SH-SY5Y (cell line): ENCODE measurements at regions not wholly inside any gene's neighbourhood (a gene's known extent, or its start where the extent isn't known, plus 50 kb on each side); places are given as distances from the start of the nearest gene placed in this dataset.

Source experiments
- GATA2 ChIP-seq: IDR thresholded peaks from 2 replicates; pipeline ENCODE4 v1.6.1; 2011; ENCODE audit warnings: mild to moderate bottlenecking, low read depth, low read length
- GATA3 ChIP-seq: IDR thresholded peaks from 2 replicates; pipeline ENCODE4 v1.6.1; 2011; ENCODE audit warnings: low read depth, mild to moderate bottlenecking, low read length, moderate library complexity

DNA sequence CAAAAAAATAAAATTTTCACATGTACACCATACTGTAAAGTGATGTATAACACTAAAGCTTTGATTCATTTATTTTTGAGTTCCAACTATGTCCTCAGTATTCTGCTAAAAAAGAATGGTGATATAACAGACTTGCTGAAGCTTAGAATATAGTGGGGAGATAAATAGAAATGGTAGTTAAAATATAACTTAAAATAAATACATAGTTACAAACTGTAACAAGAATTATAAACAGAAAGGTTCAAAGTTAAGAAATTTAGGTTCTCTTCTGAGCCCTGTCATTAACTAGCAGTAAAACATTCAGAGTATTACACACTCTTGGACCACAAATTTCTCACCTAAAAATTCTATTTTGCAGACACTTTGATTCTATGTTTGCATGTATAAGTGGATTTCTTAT is 392.1 kb downstream of the ANXA1 start:
- TF ChIP-seq GATA3 (no peak), GATA2 (no peak)
